BLaER1 treated with 17β-estradiol and CSF1 and Interleukin-3, amounts not matched to agents 10 nM and 100 nM (cell line): ENCODE measurements at regions not wholly inside any gene's neighbourhood (a gene's known extent, or its start where the extent isn't known, plus 50 kb on each side); places are given as distances from the start of the nearest gene placed in this dataset.

ENCODE experiments used
- H3K27ac ChIP-seq, 11 experiments: shearing (Covaris generic); formaldehyde crosslinking; 2 replicates each; pipeline ENCODE4 v1.8.1; 2022
- H3K27me3 ChIP-seq, 11 experiments: shearing (Covaris generic); formaldehyde crosslinking; 2 replicates each; pipeline ENCODE4 v1.8.1; 2022
- H3K36me3 ChIP-seq, 11 experiments: shearing (Covaris generic); formaldehyde crosslinking; 2 replicates each; pipeline ENCODE4 v1.8.1; 2022
- H3K4me1 ChIP-seq, 10 experiments: shearing (Covaris generic); formaldehyde crosslinking; 2 replicates each; pipeline ENCODE4 v1.8.1; 2022
- H3K4me2 ChIP-seq, 11 experiments: shearing (Covaris generic); formaldehyde crosslinking; 2 replicates each; pipeline ENCODE4 v1.8.1; 2022
- H3K4me3 ChIP-seq, 10 experiments: shearing (Covaris generic); formaldehyde crosslinking; 2 replicates each; pipeline ENCODE4 v1.8.1; 2022
- H3K9ac ChIP-seq, 11 experiments: shearing (Covaris generic); formaldehyde crosslinking; 2 replicates each; pipeline ENCODE4 v1.8.1; 2022
- H3K9me3 ChIP-seq, 11 experiments: shearing (Covaris generic); formaldehyde crosslinking; replicated peaks in 1 of 11; 2 replicates each; pipeline ENCODE4 v1.8.1; 2022
- H4K20me1 ChIP-seq, 11 experiments: shearing (Covaris generic); formaldehyde crosslinking; 2 replicates each; pipeline ENCODE4 v1.8.1; 2022
- Cebpa-rat ChIP-seq, 11 experiments: shearing (Covaris generic); IDR thresholded peaks; 2 replicates each; pipeline ENCODE4 v1.8.1; 2022

- Histone ChIP-seq H3K9ac (no peak overlapping the region), H3K9me3 (peaks cover 0 to 7% (median 0%) of the 10 kb centered on the region in 11 experiments; a peak in 4 of 22 replicates), H4K20me1 (no peaks in the 10 kb centered on the region), H3K4me2 (no peak overlapping the region), H3K27ac (no peak overlapping the region), H3K27me3 (no peaks in the 10 kb centered on the region), H3K4me3 (no peak overlapping the region), H3K4me1 (no peaks in the 10 kb centered on the region), H3K36me3 (no peaks in the 10 kb centered on the region)
- TF ChIP-seq Cebpa-rat (IDR thresholded peaks at IDR 0.05), result no peak
Observed at GRCh38 chr16:80489173-80489572, 51.6 kb upstream of the DYNLRB2 start.

GRCh38 chr16:80488167-80488566 is 52.6 kb upstream of the DYNLRB2 start:
- no peak overlapping the region for H3K4me3 ChIP-seq
- no peak overlapping the region for H3K9ac ChIP-seq
- no peak overlapping the region for H3K4me2 ChIP-seq
- peaks cover 0 to 6% (median 0%) of the 10 kb centered on the region in 10 experiments; a peak in 2 of 20 replicates for H3K4me1 ChIP-seq
- peaks cover 0 to 12% (median 6%) of the 10 kb centered on the region in 11 experiments; a peak in 11 of 22 replicates for H3K9me3 ChIP-seq
- no peak overlapping the region for H3K27ac ChIP-seq
- H4K20me1 ChIP-seq, result no peaks in the 10 kb centered on the region
- no peaks in the 10 kb centered on the region for H3K36me3 ChIP-seq
- H3K27me3 ChIP-seq, result no peaks in the 10 kb centered on the region
- no peak for TF ChIP-seq Cebpa-rat (IDR thresholded peaks at IDR 0.05)

GRCh38 chr16:80480664-80481063 is 60.1 kb upstream of the DYNLRB2 start:
- no peak overlapping the region for H3K4me2 ChIP-seq
- peaks cover 0 to 6% (median 0%) of the 10 kb centered on the region in 10 experiments; a peak in 2 of 20 replicates for H3K4me1 ChIP-seq
- no peak overlapping the region for H3K27ac ChIP-seq
- H3K36me3 ChIP-seq, result no peaks in the 10 kb centered on the region
- peaks cover 0 to 16% (median 8%) of the 10 kb centered on the region in 11 experiments; a peak in 11 of 22 replicates for H3K9me3 ChIP-seq
- no peak overlapping the region for H3K9ac ChIP-seq
- H3K4me3 ChIP-seq, result no peak overlapping the region
- TF ChIP-seq Cebpa-rat (IDR thresholded peaks at IDR 0.05), result no peak
- H3K27me3 ChIP-seq, result no peaks in the 10 kb centered on the region
- H4K20me1 ChIP-seq, result no peaks in the 10 kb centered on the region

- no peak for TF ChIP-seq Cebpa-rat (IDR thresholded peaks at IDR 0.05)
- no peaks in the 10 kb centered on the region for H3K36me3 ChIP-seq
- no peaks in the 10 kb centered on the region for H3K27me3 ChIP-seq
- H3K9me3 ChIP-seq, result peaks cover 0 to 4% (median under 1%) of the 10 kb centered on the region in 11 experiments; a peak in 4 of 22 replicates
- H3K27ac ChIP-seq, result no peak overlapping the region
- no peaks in the 10 kb centered on the region for H4K20me1 ChIP-seq
- no peaks in the 10 kb centered on the region for H3K4me1 ChIP-seq
- H3K4me3 ChIP-seq, result no peak overlapping the region
- H3K9ac ChIP-seq, result no peak overlapping the region
- no peak overlapping the region for H3K4me2 ChIP-seq
Observed at GRCh38 chr16:80477838-80478237, 63.0 kb upstream of the DYNLRB2 start.

GRCh38 chr16:80468029-80468428 is 72.8 kb upstream of the DYNLRB2 start:
- Histone ChIP-seq H3K4me3 (no peak overlapping the region), H3K27ac (no peak overlapping the region), H3K4me2 (no peak overlapping the region), H3K9ac (no peak overlapping the region), H3K27me3 (no peaks in the 10 kb centered on the region), H3K36me3 (no peaks in the 10 kb centered on the region), H4K20me1 (no peaks in the 10 kb centered on the region), H3K4me1 (peaks cover 0 to 6% (median 0%) of the 10 kb centered on the region in 10 experiments; a peak in 3 of 20 replicates), H3K9me3 (peaks cover 0 to 7% (median 0%) of the 10 kb centered on the region in 11 experiments; a peak in 2 of 22 replicates)
- TF ChIP-seq Cebpa-rat (IDR thresholded peaks at IDR 0.05), result no peak

- Histone ChIP-seq H3K27ac (no peak overlapping the region), H3K4me3 (no peak overlapping the region; a peak in 1 of 20 replicates), H4K20me1 (no peaks in the 10 kb centered on the region), H3K9me3 (peaks cover 0 to 7% (median 0%) of the 10 kb centered on the region in 11 experiments; a peak in 2 of 22 replicates), H3K27me3 (no peaks in the 10 kb centered on the region), H3K36me3 (no peaks in the 10 kb centered on the region), H3K4me2 (peak overlapping the region in 5 of 11 experiments; percentile 8 to 71 (median 40); a peak in 11 of 22 replicates), H3K4me1 (peaks cover 0 to 6% (median 0%) of the 10 kb centered on the region in 10 experiments; a peak in 3 of 20 replicates), H3K9ac (no peak overlapping the region)
- no peak for TF ChIP-seq Cebpa-rat (IDR thresholded peaks at IDR 0.05)
Observed at GRCh38 chr16:80466024-80466987, 74.5 kb upstream of the DYNLRB2 start.

- Histone ChIP-seq H3K4me3 (no peak overlapping the region), H4K20me1 (no peaks in the 10 kb centered on the region), H3K36me3 (no peaks in the 10 kb centered on the region), H3K9ac (no peak overlapping the region), H3K4me1 (peaks cover 0 to 6% (median 0%) of the 10 kb centered on the region in 10 experiments; a peak in 3 of 20 replicates), H3K27me3 (no peaks in the 10 kb centered on the region), H3K9me3 (no peaks in the 10 kb centered on the region), H3K27ac (no peak overlapping the region), H3K4me2 (no peak overlapping the region)
- TF ChIP-seq Cebpa-rat (IDR thresholded peaks at IDR 0.05), result no peak
Observed at GRCh38 chr16:80463751-80464495, 76.9 kb upstream of the DYNLRB2 start.

GRCh38 chr16:80463326-80463725 is 77.5 kb upstream of the DYNLRB2 start:
- Histone ChIP-seq H3K27me3 (no peaks in the 10 kb centered on the region), H3K4me2 (no peak overlapping the region), H3K27ac (no peak overlapping the region), H3K4me1 (peaks cover 0 to 4% (median 0%) of the 10 kb centered on the region in 10 experiments; a peak in 3 of 20 replicates), H4K20me1 (no peaks in the 10 kb centered on the region), H3K9ac (no peak overlapping the region), H3K36me3 (no peaks in the 10 kb centered on the region), H3K4me3 (no peak overlapping the region), H3K9me3 (no peaks in the 10 kb centered on the region)
- TF ChIP-seq Cebpa-rat (IDR thresholded peaks at IDR 0.05), result no peak

GRCh38 chr16:80462917-80463316 is 77.9 kb upstream of the DYNLRB2 start:
- Histone ChIP-seq H3K27me3 (no peaks in the 10 kb centered on the region), H3K9me3 (no peaks in the 10 kb centered on the region), H3K9ac (no peak overlapping the region), H3K4me2 (no peak overlapping the region), H4K20me1 (no peaks in the 10 kb centered on the region), H3K36me3 (no peaks in the 10 kb centered on the region), H3K4me1 (peaks cover 0 to 4% (median 0%) of the 10 kb centered on the region in 10 experiments; a peak in 3 of 20 replicates), H3K27ac (no peak overlapping the region), H3K4me3 (no peak overlapping the region)
- no peak for TF ChIP-seq Cebpa-rat (IDR thresholded peaks at IDR 0.05)
